BLaER1 (cell line): ENCODE measurements at regions not wholly inside any gene's neighbourhood (a gene's known extent, or its start where the extent isn't known, plus 50 kb on each side); places are given as distances from the start of the nearest gene placed in this dataset.

ENCODE experiments used
- H3K27ac ChIP-seq: shearing (Covaris generic); formaldehyde crosslinking; 2 replicates; pipeline ENCODE4 v1.8.1; 2022
- H3K27me3 ChIP-seq: shearing (Covaris generic); formaldehyde crosslinking; 2 replicates; pipeline ENCODE4 v1.8.1; 2022
- H3K36me3 ChIP-seq: shearing (Covaris generic); formaldehyde crosslinking; 2 replicates; pipeline ENCODE4 v1.8.1; 2022
- H3K4me1 ChIP-seq: shearing (Covaris generic); formaldehyde crosslinking; 2 replicates; pipeline ENCODE4 v1.8.1; 2022
- H3K4me2 ChIP-seq: shearing (Covaris generic); formaldehyde crosslinking; 2 replicates; pipeline ENCODE4 v1.8.1; 2022
- H3K4me3 ChIP-seq: shearing (Covaris generic); formaldehyde crosslinking; 2 replicates; pipeline ENCODE4 v1.8.1; 2022
- H3K9ac ChIP-seq: shearing (Covaris generic); formaldehyde crosslinking; 2 replicates; pipeline ENCODE4 v1.8.1; 2022
- H3K9me3 ChIP-seq: shearing (Covaris generic); formaldehyde crosslinking; 2 replicates; pipeline ENCODE4 v1.8.1; 2022
- H4K20me1 ChIP-seq: shearing (Covaris generic); formaldehyde crosslinking; 2 replicates; pipeline ENCODE4 v1.8.1; 2022
- Cebpa-rat ChIP-seq: shearing (Covaris generic); IDR thresholded peaks from 2 replicates; pipeline ENCODE4 v1.8.1; 2022

DNA sequence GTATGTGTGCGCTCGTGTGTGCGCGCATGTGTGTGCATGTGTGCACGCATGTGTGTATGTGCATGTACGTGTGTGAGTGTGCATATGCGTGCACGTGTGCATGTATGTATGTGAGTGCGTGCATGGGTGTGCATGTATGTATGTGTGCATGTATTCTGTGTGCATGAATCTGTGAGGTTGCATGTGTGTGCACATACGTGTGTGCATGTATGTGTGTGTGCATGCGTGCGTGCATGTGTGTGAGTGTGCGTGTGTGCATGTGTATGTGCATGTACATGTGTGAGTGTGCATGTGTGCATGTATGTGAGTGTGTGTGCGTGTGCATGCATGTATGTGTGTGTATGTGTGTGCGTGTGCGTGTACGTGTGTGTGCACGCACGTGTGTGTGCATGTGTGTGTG is 241.5 kb downstream of the SHOX start:
- Histone ChIP-seq H3K9ac (no peak overlapping the region), H3K9me3 (no peaks in the 10 kb centered on the region), H3K4me2 (no peak overlapping the region), H3K4me3 (no peak overlapping the region), H3K36me3 (no peaks in the 10 kb centered on the region), H3K4me1 (no peaks in the 10 kb centered on the region), H4K20me1 (peaks cover 5% of the 10 kb centered on the region; the same call in 1 of the 2 replicates), H3K27me3 (no peaks in the 10 kb centered on the region), H3K27ac (no peak overlapping the region)
- no peak for TF ChIP-seq Cebpa-rat

DNA sequence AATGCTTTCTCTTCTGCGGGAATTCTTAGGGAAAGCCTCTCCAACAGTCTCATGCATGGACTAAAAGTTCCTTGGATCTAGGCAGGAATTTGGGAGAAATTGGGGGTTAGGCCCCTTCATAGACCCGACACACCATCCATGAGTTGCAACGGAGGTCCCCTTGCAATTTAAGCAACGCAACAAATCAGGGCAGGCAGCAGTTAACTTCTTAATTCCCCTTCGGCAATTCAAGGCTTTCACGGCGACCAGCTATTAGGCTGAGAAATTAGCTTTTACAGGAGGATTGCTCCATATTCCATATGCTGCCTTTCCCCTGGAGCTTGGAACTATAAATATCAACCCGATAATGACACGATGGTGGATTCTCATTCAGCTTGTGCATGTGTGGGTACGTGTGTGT is 241.0 kb downstream of the SHOX start:
- no peak for TF ChIP-seq Cebpa-rat
- Histone ChIP-seq H3K9me3 (no peaks in the 10 kb centered on the region), H3K27me3 (no peaks in the 10 kb centered on the region), H3K4me2 (no peak overlapping the region), H3K27ac (no peak overlapping the region), H4K20me1 (peaks cover 5% of the 10 kb centered on the region; the same call in 1 of the 2 replicates), H3K4me3 (no peak overlapping the region), H3K36me3 (no peaks in the 10 kb centered on the region), H3K4me1 (no peaks in the 10 kb centered on the region), H3K9ac (no peak overlapping the region)

DNA sequence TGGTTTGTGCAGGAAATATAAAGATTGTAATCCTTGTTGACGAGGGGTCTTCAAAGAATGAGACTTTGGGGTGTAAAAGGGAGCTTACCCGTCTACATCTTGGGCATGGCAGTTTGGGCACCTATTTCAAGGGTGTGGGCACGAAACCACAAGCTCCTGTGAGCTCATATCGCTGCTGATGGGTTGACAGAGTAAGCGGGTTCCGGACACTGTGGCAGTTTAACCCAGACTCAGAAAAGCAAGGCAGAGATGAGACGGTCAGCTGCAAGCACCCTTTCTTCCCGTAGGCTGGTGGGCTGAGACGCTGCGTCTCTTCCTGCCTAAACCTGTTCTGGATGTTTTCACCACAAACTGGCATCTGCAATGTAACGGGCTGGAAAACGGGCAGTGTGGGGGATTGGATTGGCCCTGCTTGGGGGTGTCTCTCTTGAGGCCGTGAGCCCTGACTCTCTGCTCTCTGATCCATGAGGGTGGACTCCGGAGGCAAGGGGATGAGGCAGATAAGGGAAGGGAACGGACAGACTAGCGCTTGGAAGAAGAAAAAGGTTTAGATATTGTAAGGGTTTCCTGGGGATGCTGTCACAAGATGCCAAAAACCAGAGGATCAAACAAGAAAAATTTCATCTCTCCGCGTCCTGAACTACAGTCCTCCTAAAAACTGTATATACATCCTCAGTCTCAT is 237.5 kb downstream of the SHOX start:
- TF ChIP-seq Cebpa-rat = no peak
- no peaks in the 10 kb centered on the region for H3K4me1 ChIP-seq
- no peak overlapping the region for H3K9ac ChIP-seq
- H3K27me3 ChIP-seq = no peaks in the 10 kb centered on the region
- no peak overlapping the region for H3K27ac ChIP-seq
- no peak overlapping the region for H3K4me3 ChIP-seq
- H3K9me3 ChIP-seq = no peaks in the 10 kb centered on the region
- H4K20me1 ChIP-seq = peaks cover 5% of the 10 kb centered on the region; the same call in 1 of the 2 replicates
- H3K4me2 ChIP-seq = no peak overlapping the region
- H3K36me3 ChIP-seq = no peaks in the 10 kb centered on the region

DNA sequence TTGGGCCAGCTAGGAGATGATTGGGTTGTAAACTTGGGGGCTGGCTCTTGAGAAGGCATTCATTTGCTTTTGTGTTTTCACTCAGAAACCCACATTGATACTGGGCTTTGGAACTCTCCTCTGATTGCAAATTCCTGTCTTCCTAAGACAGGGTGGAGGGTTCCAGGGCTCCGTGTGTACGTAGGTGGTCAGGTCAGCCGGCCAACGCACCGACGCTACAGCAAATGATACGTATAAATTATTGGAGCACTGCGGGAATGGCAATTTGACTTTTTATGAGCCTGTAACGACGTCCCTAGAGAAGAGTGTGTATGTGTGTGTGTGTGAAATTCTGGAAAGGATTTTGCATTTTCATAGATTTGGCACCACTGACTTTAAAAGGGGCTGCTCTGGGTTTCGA is 236.9 kb downstream of the SHOX start:
- Histone ChIP-seq H4K20me1 (peaks cover 5% of the 10 kb centered on the region; the same call in 1 of the 2 replicates), H3K4me2 (no peak overlapping the region), H3K4me3 (no peak overlapping the region), H3K9me3 (no peaks in the 10 kb centered on the region), H3K9ac (no peak overlapping the region), H3K27ac (no peak overlapping the region), H3K4me1 (no peaks in the 10 kb centered on the region), H3K36me3 (no peaks in the 10 kb centered on the region), H3K27me3 (no peaks in the 10 kb centered on the region)
- no peak for TF ChIP-seq Cebpa-rat

DNA sequence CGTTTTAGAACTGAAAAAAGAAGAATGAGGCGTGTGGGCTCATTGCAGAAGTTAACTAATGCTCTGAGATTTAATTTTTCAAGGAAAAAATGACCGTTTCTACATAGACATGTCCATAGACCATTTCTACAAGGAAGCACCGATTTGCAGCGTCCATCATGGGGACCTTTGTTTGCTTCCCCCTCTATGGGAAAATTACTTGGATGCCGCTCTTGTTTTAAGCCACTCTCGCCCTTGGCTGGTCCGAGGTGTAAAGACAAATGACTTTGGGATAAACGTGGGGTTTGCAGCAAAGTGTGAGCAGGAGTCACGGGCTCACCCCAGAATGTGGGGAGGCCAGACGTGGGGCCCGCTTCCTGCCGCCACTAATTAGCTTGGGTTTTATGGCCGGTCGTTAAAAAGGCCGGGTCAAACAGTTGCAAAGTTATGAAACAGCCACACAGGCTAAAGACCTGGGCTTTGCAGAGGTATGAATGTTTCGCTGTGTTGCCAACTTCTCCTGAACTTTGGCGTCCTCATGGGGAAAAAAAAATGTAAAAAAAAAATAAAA is 235.9 kb downstream of the SHOX start:
- no peak overlapping the region for H3K4me2 ChIP-seq
- no peak for TF ChIP-seq Cebpa-rat
- H3K27ac ChIP-seq = no peak overlapping the region
- H3K4me3 ChIP-seq = no peak overlapping the region
- H3K4me1 ChIP-seq = no peaks in the 10 kb centered on the region
- no peaks in the 10 kb centered on the region for H3K36me3 ChIP-seq
- H4K20me1 ChIP-seq = peaks cover 5% of the 10 kb centered on the region; the same call in 1 of the 2 replicates
- H3K9ac ChIP-seq = no peak overlapping the region
- H3K9me3 ChIP-seq = no peaks in the 10 kb centered on the region
- no peaks in the 10 kb centered on the region for H3K27me3 ChIP-seq

DNA sequence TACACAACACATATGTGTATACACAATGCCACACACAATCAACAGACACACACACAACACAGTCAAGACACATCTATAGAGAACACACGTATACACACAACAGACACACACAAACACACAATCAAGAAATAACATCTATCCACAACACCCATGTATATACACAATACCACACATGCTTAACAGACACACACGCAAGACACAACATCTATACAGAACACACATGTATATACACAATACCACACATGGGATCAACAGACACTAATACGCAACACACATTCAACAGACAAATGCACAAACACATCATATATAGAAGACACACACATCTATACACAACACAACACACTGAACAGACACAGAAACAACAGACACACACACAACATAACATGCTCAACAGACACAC is 234.8 kb downstream of the SHOX start:
- Histone ChIP-seq H4K20me1 (peaks cover 5% of the 10 kb centered on the region; the same call in 1 of the 2 replicates), H3K4me1 (no peaks in the 10 kb centered on the region), H3K27me3 (no peaks in the 10 kb centered on the region), H3K4me3 (no peak overlapping the region), H3K9me3 (no peaks in the 10 kb centered on the region), H3K9ac (no peak overlapping the region), H3K27ac (no peak overlapping the region), H3K4me2 (no peak overlapping the region), H3K36me3 (no peaks in the 10 kb centered on the region)
- no peak for TF ChIP-seq Cebpa-rat

DNA sequence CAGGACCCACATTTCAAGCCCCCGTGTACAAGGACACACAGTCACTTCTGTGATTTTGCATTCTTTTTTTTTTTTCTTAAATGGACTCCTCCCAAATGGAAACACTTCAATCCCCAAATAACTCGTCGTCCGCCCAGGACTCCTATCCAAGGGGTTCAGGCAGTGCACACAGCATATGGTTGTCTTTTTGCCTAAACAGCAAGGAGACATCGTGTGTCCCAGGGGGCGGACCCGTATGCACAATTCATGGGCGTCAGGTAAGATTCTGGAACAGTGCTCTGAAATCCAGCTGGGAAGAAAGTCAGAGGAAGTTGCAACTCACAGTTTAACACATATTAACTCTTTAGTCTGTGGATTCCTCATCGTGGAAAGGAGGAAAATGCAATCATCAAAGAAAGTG is 231.3 kb downstream of the SHOX start:
- Histone ChIP-seq H3K36me3 (no peaks in the 10 kb centered on the region), H4K20me1 (no peaks in the 10 kb centered on the region), H3K4me2 (no peak overlapping the region), H3K27me3 (no peaks in the 10 kb centered on the region), H3K4me1 (no peaks in the 10 kb centered on the region), H3K9ac (no peak overlapping the region), H3K4me3 (no peak overlapping the region), H3K27ac (no peak overlapping the region), H3K9me3 (no peaks in the 10 kb centered on the region)
- TF ChIP-seq Cebpa-rat = no peak

DNA sequence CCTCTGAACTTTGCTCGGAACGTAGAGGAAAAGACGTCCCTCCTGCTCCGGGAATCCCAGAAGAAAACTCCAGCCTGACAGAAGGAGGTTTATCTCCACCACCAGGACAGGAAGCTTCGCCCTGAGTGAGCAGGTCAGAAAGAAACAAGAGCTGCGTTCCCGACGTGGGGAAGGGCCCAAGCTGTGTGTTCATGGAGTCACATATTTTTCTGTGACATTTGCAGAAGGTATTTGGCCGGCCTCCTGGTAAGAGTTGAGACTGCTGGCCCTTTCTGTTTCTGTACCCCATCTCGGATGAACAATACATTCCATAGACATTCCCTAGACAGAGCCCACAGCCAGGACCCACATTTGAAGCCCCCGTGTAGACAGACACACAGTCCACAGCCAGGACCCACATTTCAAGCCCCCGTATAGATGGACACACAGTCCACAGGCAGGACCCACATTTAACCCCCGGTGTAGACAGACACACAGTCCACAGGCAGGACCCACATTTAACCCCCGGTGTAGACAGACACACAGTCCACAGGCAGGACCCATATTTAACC is 230.8 kb downstream of the SHOX start:
- no peaks in the 10 kb centered on the region for H3K9me3 ChIP-seq

DNA sequence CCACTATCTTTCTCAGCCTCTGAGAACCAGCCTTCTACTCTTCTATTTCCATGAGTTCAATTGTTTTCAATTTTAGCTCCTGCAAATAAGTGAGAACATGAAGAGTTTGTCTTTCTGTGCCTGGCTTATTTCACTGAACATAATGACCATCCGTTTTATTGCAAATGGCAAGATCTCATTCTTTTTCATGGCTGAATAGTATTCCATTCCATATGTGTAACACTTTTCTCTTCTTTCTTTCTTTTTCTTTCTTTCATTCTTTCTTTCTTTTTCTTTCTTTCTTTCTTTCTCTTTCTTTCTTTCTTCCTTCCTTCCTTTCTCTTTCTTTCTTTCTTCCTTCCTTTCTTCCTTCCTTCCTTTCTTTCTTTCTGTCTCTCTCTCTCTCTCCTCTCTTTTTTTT is 228.7 kb downstream of the SHOX start:
- Histone ChIP-seq H3K4me3 (no peak overlapping the region), H3K9ac (no peak overlapping the region), H3K4me2 (no peak overlapping the region), H3K36me3 (no peaks in the 10 kb centered on the region), H3K9me3 (no peaks in the 10 kb centered on the region), H4K20me1 (no peaks in the 10 kb centered on the region), H3K27ac (no peak overlapping the region), H3K27me3 (no peaks in the 10 kb centered on the region), H3K4me1 (no peaks in the 10 kb centered on the region)
- no peak for TF ChIP-seq Cebpa-rat

More for the DNA sequence above, 230.8 kb downstream of the SHOX start:
- H3K4me1 ChIP-seq = no peaks in the 10 kb centered on the region
- TF ChIP-seq Cebpa-rat = no peak
- H3K9ac ChIP-seq = no peak overlapping the region
- no peak overlapping the region for H3K4me2 ChIP-seq
- H3K27me3 ChIP-seq = no peaks in the 10 kb centered on the region
- H3K27ac ChIP-seq = no peak overlapping the region
- H3K4me3 ChIP-seq = no peak overlapping the region
- H4K20me1 ChIP-seq = no peaks in the 10 kb centered on the region
- no peaks in the 10 kb centered on the region for H3K36me3 ChIP-seq

DNA sequence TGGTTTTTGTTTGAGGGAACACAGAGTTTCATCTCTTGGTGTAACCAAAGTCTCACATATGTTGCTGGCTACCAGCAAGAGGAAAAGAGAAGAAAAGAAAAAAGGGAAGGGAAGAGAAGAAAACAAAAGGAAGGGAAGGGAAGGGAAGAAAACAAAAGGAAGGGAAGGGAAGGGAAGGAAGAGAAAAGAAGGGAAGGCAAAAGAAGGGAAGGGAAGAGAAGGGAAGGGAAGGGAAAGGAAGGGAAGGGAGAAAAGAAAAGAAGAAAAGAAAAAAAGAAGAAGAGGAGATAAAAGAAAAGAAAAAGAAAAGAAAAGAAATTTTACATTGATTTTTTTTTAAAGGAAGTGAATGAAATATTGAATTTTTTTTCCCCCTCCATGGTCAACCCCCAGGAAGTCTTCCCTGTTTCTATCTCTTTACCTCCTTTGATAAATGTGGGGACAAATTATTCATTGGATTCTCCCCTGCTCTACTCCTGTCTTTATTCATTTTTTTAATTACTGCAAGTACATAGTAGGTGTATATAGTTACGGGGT is 228.0 kb downstream of the SHOX start:
- no peaks in the 10 kb centered on the region for H3K36me3 ChIP-seq
- no peak overlapping the region for H3K4me2 ChIP-seq
- H3K9ac ChIP-seq = no peak overlapping the region
- H3K27me3 ChIP-seq = no peaks in the 10 kb centered on the region
- no peak for TF ChIP-seq Cebpa-rat
- H3K27ac ChIP-seq = no peak overlapping the region
- H3K4me3 ChIP-seq = no peak overlapping the region
- H3K4me1 ChIP-seq = no peaks in the 10 kb centered on the region
- no peaks in the 10 kb centered on the region for H4K20me1 ChIP-seq
- no peaks in the 10 kb centered on the region for H3K9me3 ChIP-seq
